RWPE1 (cell line): ENCODE measurements at regions not wholly inside any gene's neighbourhood (a gene's known extent, or its start where the extent isn't known, plus 50 kb on each side); places are given as distances from the start of the nearest gene placed in this dataset.

Source experiments
- CTCF ChIA-PET: fragments of 350-600 bp; sonication (Branson Sonifier 250); formaldehyde crosslinking; extraction: SDS; loops from one replicate; lab custom pipeline; 2021; lab: Yijun Ruan, JAX
- POLR2A ChIA-PET: fragments of 400-600 bp; formaldehyde crosslinking; extraction: SDS; loops from one replicate; lab custom pipeline; 2020; ENCODE audit warnings: antibody characterized with exemption; ENCODE audit not compliant: low non-redundant PET; lab: Yijun Ruan, JAX
- DNase-seq: peaks from one replicate; pipeline ENCODE4 v3.0.0; 2012; ENCODE audit warnings: low spot score
- H3K27ac ChIP-seq: fragments of 450-650 bp; 2 replicates; pipeline ENCODE4 v1.5.1; 2017
- CTCF ChIP-seq: fragments of 450-650 bp; conservative IDR thresholded peaks from 2 replicates; pipeline ENCODE4 v1.5.1; 2017; ENCODE audit warnings: low read depth, mild to moderate bottlenecking

GRCh38 chr6:3987576-3987975 lies 91.4 kb downstream of the FAM217A start:
- no peak overlapping the region for H3K27ac ChIP-seq
- ChIA-PET POLR2A (no interaction called here), CTCF (no interaction called here)
- no peak for DNase-seq
- TF ChIP-seq CTCF: no peak

- peak; percentile 82 for DNase-seq
- ChIA-PET CTCF (interaction anchor here (0.6 to 2.4 kb wide), 21 partner anchors 8 to 977 kb away, joined by 3 to 28 read pairs (median 4); partner anchors contain the start of gene FAM50B), POLR2A (interaction anchor here (0.7 kb wide), 1 partner anchor 251 kb away, joined by 3 read pairs; no protein-coding TSS in a partner anchor)
- H3K27ac ChIP-seq: peak overlapping the region; percentile 61
- peak; percentile 89 for TF ChIP-seq CTCF
Observed at GRCh38 chr6:3990692-3991491, 88.0 kb downstream of the FAM217A start.

- no peak overlapping the region for H3K27ac ChIP-seq
- no peak for DNase-seq
- ChIA-PET POLR2A (no interaction called here), CTCF (interaction anchor here (0.6 kb wide), 1 partner anchor 58 kb away, joined by 3 read pairs; no protein-coding TSS in a partner anchor)
- TF ChIP-seq CTCF: no peak
Observed at GRCh38 chr6:3991941-3992340, 87.0 kb downstream of the FAM217A start.

- ChIA-PET POLR2A (no interaction called here), CTCF (no interaction called here)
- no peak for DNase-seq
- TF ChIP-seq CTCF: no peak
- H3K27ac ChIP-seq: no peak overlapping the region
Observed at GRCh38 chr6:3996349-3996748, 82.6 kb downstream of the FAM217A start.

- CTCF ChIA-PET: interaction anchor here (1.6 kb wide), 1 partner anchor 265 kb away, joined by 3 read pairs; no protein-coding TSS in a partner anchor
- no peak for DNase-seq
- POLR2A ChIA-PET: no interaction called here
- no peak for TF ChIP-seq CTCF
- no peak overlapping the region for H3K27ac ChIP-seq
Observed at GRCh38 chr6:3997177-3997770, 81.7 kb downstream of the FAM217A start.

- ChIA-PET POLR2A (no interaction called here), CTCF (no interaction called here)
- DNase-seq: no peak
- no peak for TF ChIP-seq CTCF
- H3K27ac ChIP-seq: no peak overlapping the region
Observed at GRCh38 chr6:3999800-4000661, 78.9 kb downstream of the FAM217A start.
